Activated T-cell treated with anti-CD3 and anti-CD28 coated beads, Interleukin-2, amount 50 U/mL, for 72 hours (primary cell): ENCODE measurements at regions not wholly inside any gene's neighbourhood (a gene's known extent, or its start where the extent isn't known, plus 50 kb on each side); places are given as distances from the start of the nearest gene placed in this dataset.
"Not testable (repeated sequence)": the region's sequence is repeated elsewhere in the genome, so short reads cannot be mapped to it uniquely, and the experiment has no call there.

Experiments used
- ATAC-seq, 2 donors: fragments of 150-1000 bp; cut with Tn5 transposase; replicated peaks in 1 of 2; 2 replicates each; pipeline ENCODE4 v1.10.0; 2021; ENCODE audit warnings: moderate library complexity in 2 of 2, mild to moderate bottlenecking in 1 of 2
- DNase-seq, 2 donors: peaks; one replicate each; pipeline ENCODE4 v3.0.0; 2021 to 2022; ENCODE audit warnings: mixed read lengths in 1 of 2
- H3K27ac Mint-ChIP-seq: one replicate; pipeline ENCODE4 v1.8.0; 2022; ENCODE audit warnings: mild to moderate bottlenecking, moderate library complexity, mixed read lengths
- H3K27me3 Mint-ChIP-seq: one replicate; pipeline ENCODE4 v1.8.0; 2022; ENCODE audit warnings: low read depth, mixed read lengths
- H3K36me3 Mint-ChIP-seq, 2 donors: one replicate each; pipeline ENCODE4 v1.8.0; 2022; ENCODE audit warnings: mixed read lengths in 2 of 2, mild to moderate bottlenecking in 1 of 2; ENCODE audit not compliant: insufficient read depth in 2 of 2
- H3K4me1 Mint-ChIP-seq: one replicate; pipeline ENCODE4 v1.8.0; 2022; ENCODE audit warnings: low read depth, mixed read lengths
- H3K4me3 Mint-ChIP-seq, 2 donors: one replicate each; pipeline ENCODE4 v1.8.0; 2022; ENCODE audit warnings: mild to moderate bottlenecking in 2 of 2, mixed read lengths in 2 of 2, moderate library complexity in 2 of 2
- H3K9me3 Mint-ChIP-seq, 2 donors: one replicate each; pipeline ENCODE4 v1.8.0; 2022; ENCODE audit warnings: mixed read lengths in 2 of 2

- ATAC-seq = no peak
- Mint-ChIP-seq H3K4me3 (no peak overlapping the region), H3K36me3 (no peaks in the 10 kb centered on the region), H3K9me3 (peaks cover 2 to 11% of the 10 kb centered on the region in 2 donors), H3K27ac (no peak overlapping the region), H3K27me3 (no peaks in the 10 kb centered on the region), H3K4me1 (no peaks in the 10 kb centered on the region)
- no peak for DNase-seq
These were observed 368.3 kb downstream of the CAAP1 start for GRCh38 chr9:26524267-26524666.

- Mint-ChIP-seq H3K27ac (no peak overlapping the region), H3K27me3 (no peaks in the 10 kb centered on the region), H3K9me3 (peaks cover 2 to 11% of the 10 kb centered on the region in 2 donors), H3K4me1 (no peaks in the 10 kb centered on the region), H3K36me3 (no peaks in the 10 kb centered on the region), H3K4me3 (no peak overlapping the region)
- DNase-seq (no peak), ATAC-seq (no peak)
These were observed 369.0 kb downstream of the CAAP1 start for GRCh38 chr9:26523577-26523976.

- Mint-ChIP-seq H3K27ac (no peak overlapping the region), H3K4me3 (no peak overlapping the region), H3K4me1 (no peaks in the 10 kb centered on the region), H3K36me3 (no peaks in the 10 kb centered on the region), H3K27me3 (no peaks in the 10 kb centered on the region), H3K9me3 (peaks cover 3 to 12% of the 10 kb centered on the region in 2 donors)
- DNase-seq (no peak), ATAC-seq (no peak)
These were observed 372.5 kb downstream of the CAAP1 start for GRCh38 chr9:26520141-26520540.

GRCh38 chr9:26516773-26517343, 375.7 kb downstream of the CAAP1 start:
- Mint-ChIP-seq H3K4me3 (no peak overlapping the region), H3K9me3 (peaks cover 5 to 13% of the 10 kb centered on the region in 2 donors), H3K4me1 (no peaks in the 10 kb centered on the region), H3K36me3 (no peaks in the 10 kb centered on the region), H3K27me3 (no peaks in the 10 kb centered on the region), H3K27ac (no peak overlapping the region)
- DNase-seq (no peak), ATAC-seq (no peak)

- H3K27me3 Mint-ChIP-seq = no peaks in the 10 kb centered on the region
- H3K36me3 Mint-ChIP-seq = no peaks in the 10 kb centered on the region
- H3K4me1 Mint-ChIP-seq = no peaks in the 10 kb centered on the region
These were observed 378.9 kb downstream of the CAAP1 start for GRCh38 chr9:26513730-26514129.

GRCh38 chr9:26510137-26510536, 382.5 kb downstream of the CAAP1 start:
- Mint-ChIP-seq H3K27ac (no peak overlapping the region), H3K9me3 (peaks cover 4 to 7% of the 10 kb centered on the region in 2 donors), H3K27me3 (no peaks in the 10 kb centered on the region), H3K36me3 (no peaks in the 10 kb centered on the region), H3K4me1 (no peaks in the 10 kb centered on the region), H3K4me3 (no peak overlapping the region)
- DNase-seq (no peak), ATAC-seq (no peak)

More at GRCh38 chr9:26513730-26514129, 378.9 kb downstream of the CAAP1 start:
- DNase-seq = no peak
- no peak overlapping the region for H3K27ac Mint-ChIP-seq
- no peak for ATAC-seq
- H3K4me3 Mint-ChIP-seq = no peak overlapping the region
- peaks cover 3 to 6% of the 10 kb centered on the region in 2 donors for H3K9me3 Mint-ChIP-seq

- Mint-ChIP-seq H3K4me1 (no peaks in the 10 kb centered on the region), H3K4me3 (no peak overlapping the region), H3K27me3 (no peaks in the 10 kb centered on the region), H3K36me3 (no peaks in the 10 kb centered on the region), H3K27ac (no peak overlapping the region), H3K9me3 (peaks cover 0 to 7% of the 10 kb centered on the region in 2 donors)
- DNase-seq (no peak), ATAC-seq (no peak)
These were observed 383.7 kb downstream of the CAAP1 start for GRCh38 chr9:26508897-26509296.

GRCh38 chr9:26504057-26504456, 388.5 kb downstream of the CAAP1 start:
- H3K9me3 Mint-ChIP-seq = peaks cover 2 to 5% of the 10 kb centered on the region in 2 donors
- no peak overlapping the region for H3K4me3 Mint-ChIP-seq
- DNase-seq (no peak), ATAC-seq (no peak)
- no peaks in the 10 kb centered on the region for H3K27me3 Mint-ChIP-seq
- no peak overlapping the region for H3K27ac Mint-ChIP-seq
- H3K36me3 Mint-ChIP-seq = no peaks in the 10 kb centered on the region
- H3K4me1 Mint-ChIP-seq = no peaks in the 10 kb centered on the region

GRCh38 chr9:26502311-26502710, 390.3 kb downstream of the CAAP1 start:
- Mint-ChIP-seq H3K4me1 (no peaks in the 10 kb centered on the region), H3K4me3 (no peak overlapping the region), H3K27ac (no peak overlapping the region), H3K9me3 (peaks cover 6 to 11% of the 10 kb centered on the region in 2 donors), H3K27me3 (no peaks in the 10 kb centered on the region), H3K36me3 (no peaks in the 10 kb centered on the region)
- no peak for ATAC-seq
- no peak for DNase-seq

GRCh38 chr9:26500471-26500870, 392.1 kb downstream of the CAAP1 start:
- H3K27me3 Mint-ChIP-seq = no peaks in the 10 kb centered on the region
- no peak for ATAC-seq
- H3K4me3 Mint-ChIP-seq = no peak overlapping the region
- H3K27ac Mint-ChIP-seq = no peak overlapping the region
- DNase-seq = no peak
- peaks cover 6 to 10% of the 10 kb centered on the region in 2 donors for H3K9me3 Mint-ChIP-seq
- H3K4me1 Mint-ChIP-seq = no peaks in the 10 kb centered on the region
- H3K36me3 Mint-ChIP-seq = no peaks in the 10 kb centered on the region

GRCh38 chr9:26492608-26493521, 399.7 kb downstream of the CAAP1 start:
- DNase-seq, H3K27ac Mint-ChIP-seq, H3K36me3 Mint-ChIP-seq, H3K4me3 Mint-ChIP-seq, H3K27me3 Mint-ChIP-seq, ATAC-seq, H3K4me1 Mint-ChIP-seq, H3K9me3 Mint-ChIP-seq: not testable (repeated sequence)

GRCh38 chr9:26491922-26492607, 400.5 kb downstream of the CAAP1 start:
- not testable (repeated sequence) for H3K9me3 Mint-ChIP-seq, H3K4me1 Mint-ChIP-seq, ATAC-seq, H3K4me3 Mint-ChIP-seq, DNase-seq, H3K27ac Mint-ChIP-seq, H3K27me3 Mint-ChIP-seq, H3K36me3 Mint-ChIP-seq

- Mint-ChIP-seq H3K4me3 (no peak overlapping the region), H3K27ac (no peak overlapping the region), H3K27me3 (no peaks in the 10 kb centered on the region), H3K36me3 (peaks cover 0 to 3% of the 10 kb centered on the region in 2 donors), H3K4me1 (no peaks in the 10 kb centered on the region), H3K9me3 (peaks cover 6 to 8% of the 10 kb centered on the region in 2 donors)
- no peak for DNase-seq
- ATAC-seq = no peak
These were observed 408.6 kb downstream of the CAAP1 start for GRCh38 chr9:26483991-26484390.
